GM12874 (cell line): ENCODE measurements at regions not wholly inside any gene's neighbourhood (a gene's known extent, or its start where the extent isn't known, plus 50 kb on each side); places are given as distances from the start of the nearest gene placed in this dataset.
A peak's percentile ranks its signal among the peaks of the same experiment; 100 is the strongest.

Experiments used
- CTCF ChIP-seq: IDR thresholded peaks from 2 replicates; pipeline ENCODE4 v1.5.1; 2011; ENCODE audit warnings: low read depth, mild to moderate bottlenecking, control low read depth, low read length, moderate library complexity; ENCODE audit not compliant: insufficient read depth

GRCh38 chr7:131688738-131689661, 132.6 kb upstream of the PODXL start:
- peak; percentile 93 for TF ChIP-seq CTCF

GRCh38 chr7:131687296-131687695, 130.9 kb upstream of the PODXL start:
- no peak for TF ChIP-seq CTCF

GRCh38 chr7:131686833-131687232, 130.4 kb upstream of the PODXL start:
- TF ChIP-seq CTCF = no peak

GRCh38 chr7:131683536-131684125, 127.2 kb upstream of the PODXL start:
- no peak for TF ChIP-seq CTCF

GRCh38 chr7:131681961-131682360, 125.5 kb upstream of the PODXL start:
- no peak for TF ChIP-seq CTCF

- TF ChIP-seq CTCF = no peak
Observed at GRCh38 chr7:131674131-131674530, 117.7 kb upstream of the PODXL start.

- TF ChIP-seq CTCF = no peak
Observed at GRCh38 chr7:131673576-131673975, 117.1 kb upstream of the PODXL start.
